IPS-18a (cell line): ENCODE measurements at regions not wholly inside any gene's neighbourhood (a gene's known extent, or its start where the extent isn't known, plus 50 kb on each side); places are given as distances from the start of the nearest gene placed in this dataset.

Experiments used
- H3K27ac ChIP-seq: one replicate; pipeline ENCODE4 v1.5.1; 2013; ENCODE audit warnings: low read length
- H3K27me3 ChIP-seq: one replicate; pipeline ENCODE4 v1.6.1; 2013; ENCODE audit warnings: mild to moderate bottlenecking, low read length; ENCODE audit not compliant: control insufficient read depth, insufficient read depth
- H3K36me3 ChIP-seq: one replicate; pipeline ENCODE4 v1.6.1; 2013; ENCODE audit warnings: low read depth, low read length; ENCODE audit not compliant: control insufficient read depth
- H3K4me1 ChIP-seq: one replicate; pipeline ENCODE4 v1.6.1; 2013; ENCODE audit warnings: low read depth, low read length; ENCODE audit not compliant: control insufficient read depth
- H3K4me3 ChIP-seq: one replicate; pipeline ENCODE4 v1.5.1; 2013; ENCODE audit warnings: low read length
- H3K9ac ChIP-seq: one replicate; pipeline ENCODE4 v1.6.1; 2013; ENCODE audit warnings: mild to moderate bottlenecking, low read length, moderate library complexity
- H3K9me3 ChIP-seq: one replicate; pipeline ENCODE4 v1.6.1; 2013; ENCODE audit warnings: low read depth, low read length; ENCODE audit not compliant: control insufficient read depth

GRCh38 chr18:38961880-38962279 is 1396.3 kb upstream of the CELF4 start:
- Histone ChIP-seq H3K27ac (no peak overlapping the region), H3K27me3 (no peaks in the 10 kb centered on the region), H3K9ac (no peak overlapping the region), H3K36me3 (no peaks in the 10 kb centered on the region), H3K4me3 (no peak overlapping the region), H3K4me1 (peaks cover 20% of the 10 kb centered on the region), H3K9me3 (no peaks in the 10 kb centered on the region)

- H3K4me3 ChIP-seq, result no peak overlapping the region
- peaks cover 14% of the 10 kb centered on the region for H3K4me1 ChIP-seq
- H3K36me3 ChIP-seq, result no peaks in the 10 kb centered on the region
- no peak overlapping the region for H3K9ac ChIP-seq
- H3K27ac ChIP-seq, result no peak overlapping the region
- no peaks in the 10 kb centered on the region for H3K27me3 ChIP-seq
- H3K9me3 ChIP-seq, result no peaks in the 10 kb centered on the region
These were observed 1392.1 kb upstream of the CELF4 start for GRCh38 chr18:38957736-38958135.

GRCh38 chr18:38956068-38956467 is 1390.5 kb upstream of the CELF4 start:
- Histone ChIP-seq H3K36me3 (no peaks in the 10 kb centered on the region), H3K4me3 (no peak overlapping the region), H3K9ac (no peak overlapping the region), H3K27ac (no peak overlapping the region), H3K9me3 (no peaks in the 10 kb centered on the region), H3K4me1 (no peaks in the 10 kb centered on the region), H3K27me3 (no peaks in the 10 kb centered on the region)

- H3K9ac ChIP-seq, result no peak overlapping the region
These were observed 1386.0 kb upstream of the CELF4 start for GRCh38 chr18:38951633-38952032.

GRCh38 chr18:38948436-38948835 is 1382.8 kb upstream of the CELF4 start:
- Histone ChIP-seq H3K36me3 (no peaks in the 10 kb centered on the region), H3K4me3 (no peak overlapping the region), H3K9me3 (peaks cover 3% of the 10 kb centered on the region), H3K27ac (no peak overlapping the region), H3K4me1 (peaks cover 5% of the 10 kb centered on the region), H3K27me3 (no peaks in the 10 kb centered on the region), H3K9ac (no peak overlapping the region)

More at GRCh38 chr18:38951633-38952032, 1386.0 kb upstream of the CELF4 start:
- no peaks in the 10 kb centered on the region for H3K27me3 ChIP-seq
- peaks cover 5% of the 10 kb centered on the region for H3K4me1 ChIP-seq
- H3K9me3 ChIP-seq, result no peaks in the 10 kb centered on the region
- H3K27ac ChIP-seq, result no peak overlapping the region
- no peaks in the 10 kb centered on the region for H3K36me3 ChIP-seq
- H3K4me3 ChIP-seq, result no peak overlapping the region

- Histone ChIP-seq H3K4me3 (no peak overlapping the region), H3K27ac (no peak overlapping the region), H3K9ac (no peak overlapping the region), H3K9me3 (peaks cover 3% of the 10 kb centered on the region), H3K4me1 (peaks cover 5% of the 10 kb centered on the region), H3K27me3 (no peaks in the 10 kb centered on the region), H3K36me3 (no peaks in the 10 kb centered on the region)
These were observed 1378.9 kb upstream of the CELF4 start for GRCh38 chr18:38944446-38945024.

- Histone ChIP-seq H3K27ac (no peak overlapping the region), H3K9ac (no peak overlapping the region), H3K4me1 (no peaks in the 10 kb centered on the region), H3K27me3 (no peaks in the 10 kb centered on the region), H3K9me3 (peaks cover 3% of the 10 kb centered on the region), H3K36me3 (no peaks in the 10 kb centered on the region), H3K4me3 (no peak overlapping the region)
These were observed 1376.3 kb upstream of the CELF4 start for GRCh38 chr18:38941711-38942561.

- Histone ChIP-seq H3K4me3 (no peak overlapping the region), H3K9me3 (no peaks in the 10 kb centered on the region), H3K36me3 (no peaks in the 10 kb centered on the region), H3K4me1 (no peaks in the 10 kb centered on the region), H3K9ac (no peak overlapping the region), H3K27ac (no peak overlapping the region), H3K27me3 (no peaks in the 10 kb centered on the region)
These were observed 1375.4 kb upstream of the CELF4 start for GRCh38 chr18:38940863-38941531.

- Histone ChIP-seq H3K9ac (no peak overlapping the region), H3K9me3 (no peaks in the 10 kb centered on the region), H3K4me1 (no peaks in the 10 kb centered on the region), H3K4me3 (no peak overlapping the region), H3K27ac (no peak overlapping the region), H3K27me3 (no peaks in the 10 kb centered on the region), H3K36me3 (no peaks in the 10 kb centered on the region)
These were observed 1374.9 kb upstream of the CELF4 start for GRCh38 chr18:38940475-38940862.

- H3K27me3 ChIP-seq, result no peaks in the 10 kb centered on the region
- H3K9me3 ChIP-seq, result no peaks in the 10 kb centered on the region
- peaks cover 21% of the 10 kb centered on the region for H3K4me1 ChIP-seq
- no peak overlapping the region for H3K9ac ChIP-seq
- no peak overlapping the region for H3K27ac ChIP-seq
- H3K36me3 ChIP-seq, result no peaks in the 10 kb centered on the region
- no peak overlapping the region for H3K4me3 ChIP-seq
These were observed 1368.4 kb upstream of the CELF4 start for GRCh38 chr18:38933910-38934510.

GRCh38 chr18:38933322-38933721 is 1367.7 kb upstream of the CELF4 start:
- Histone ChIP-seq H3K4me1 (peaks cover 21% of the 10 kb centered on the region), H3K27me3 (no peaks in the 10 kb centered on the region), H3K9ac (no peak overlapping the region), H3K36me3 (no peaks in the 10 kb centered on the region), H3K27ac (no peak overlapping the region), H3K9me3 (no peaks in the 10 kb centered on the region), H3K4me3 (no peak overlapping the region)
